ENCODE measurements at regions not wholly inside any gene's neighbourhood (a gene's known extent, or its start where the extent isn't known, plus 50 kb on each side); places are given as distances from the start of the nearest gene placed in this dataset.

DNA sequence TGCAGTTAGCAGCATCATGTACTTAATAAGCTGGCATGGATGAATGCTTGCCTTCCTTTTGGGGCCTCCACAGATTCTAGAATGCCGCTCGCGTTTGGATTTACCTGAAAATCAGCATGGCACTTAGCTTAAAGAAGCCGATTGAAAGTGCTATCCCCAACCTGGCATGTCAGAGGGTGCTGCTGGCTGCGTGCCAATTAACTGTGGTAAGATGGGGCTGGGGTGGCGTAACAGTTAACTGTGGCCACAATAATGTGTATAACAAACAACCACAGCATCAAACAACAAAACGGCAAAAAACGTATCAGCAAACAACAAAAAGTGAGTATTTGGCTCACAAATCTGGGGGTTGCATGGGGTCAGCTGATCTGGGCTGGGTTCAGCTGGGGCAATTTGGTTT, 70.5 kb downstream of the CBLL2 start:
- BruUV-seq (replicated peaks) = no TSS peak
- H3K9ac ChIP-seq (ENCODE audit: insufficient read depth in 1 of 2, low read depth in 2 of 2, low read length in 2 of 2) = no peak overlapping the region
- in situ Hi-C loops (cut with MboI) = no loop called here
- intact Hi-C loops (cut with micrococcal nuclease) = no loop called here
- no peak overlapping the region for H3K4me2 ChIP-seq (ENCODE audit: insufficient read depth, low read length)
- WGBS (ENCODE audit: insufficient coverage, low coverage, missing lambda C conversion rate) = 0% methylated on average over 8 of the region's 8 CpGs
- no peak for ATAC-seq
- no peak overlapping the region for H3K4me3 ChIP-seq
- no peak overlapping the region for H2AFZ ChIP-seq (ENCODE audit: low read depth, low read length)
- no peaks in the 10 kb centered on the region for H3K4me1 ChIP-seq (replicated peaks in 1 of 2; ENCODE audit: control insufficient read depth in 2 of 2, insufficient read depth in 2 of 2, low read length in 2 of 2)
- H3K27ac ChIP-seq (ENCODE audit: extremely low read depth, low read depth, low read length) = no peak overlapping the region
- ChIA-PET CTCF (ENCODE audit: low intra/inter-chr PET ratio) (no interaction called here), POLR2A (no interaction called here)
- H3K9me3 ChIP-seq (replicated peaks; ENCODE audit: control insufficient read depth, insufficient read depth, low read depth, low read length) = no peaks in the 10 kb centered on the region
- no peaks in the 10 kb centered on the region for H3K9me1 ChIP-seq (ENCODE audit: control insufficient read depth, insufficient read depth, low read length)
- H4K20me1 ChIP-seq (replicated peaks; ENCODE audit: control insufficient read depth, insufficient read depth, low read length) = no peaks in the 10 kb centered on the region
- no peak for DNase-seq (ENCODE audit: extremely low read depth in 1 of 4, low spot score in 3 of 4)
- FAIRE-seq = no peak
- no peaks in the 10 kb centered on the region for H3K36me3 ChIP-seq (ENCODE audit: control insufficient read depth, insufficient read depth, low read length)
- H3K79me2 ChIP-seq (ENCODE audit: control insufficient read depth, insufficient read depth, low read length) = no peaks in the 10 kb centered on the region
- TF ChIP-seq SMARCB1 (IDR thresholded peaks at IDR 0.05; ENCODE audit: insufficient read length, low read depth) (no peak), ZNF174 (CRISPR knock-in tag; IDR thresholded peaks at IDR 0.05) (no peak), KLF13 (tag; IDR thresholded peaks at IDR 0.05; ENCODE audit: borderline replicate concordance, low read depth) (no peak), TAF9B (IDR thresholded peaks at IDR 0.05; ENCODE audit: partially characterized antibody) (no peak), NR1H2 (CRISPR knock-in tag; IDR thresholded peaks at IDR 0.05) (no peak), NFIC (IDR thresholded peaks at IDR 0.05) (peak; percentile 73), NFIX (CRISPR knock-in tag; IDR thresholded peaks at IDR 0.05; ENCODE audit: low read depth) (peak; percentile 10; the same call in 1 of the 2 replicates), ZNF696 (CRISPR knock-in tag; conservative IDR thresholded peaks at IDR 0.05) (no peak), ZNF23 (CRISPR knock-in tag; IDR thresholded peaks at IDR 0.05) (no peak)
- TF ChIP-seq, protein P1, sequence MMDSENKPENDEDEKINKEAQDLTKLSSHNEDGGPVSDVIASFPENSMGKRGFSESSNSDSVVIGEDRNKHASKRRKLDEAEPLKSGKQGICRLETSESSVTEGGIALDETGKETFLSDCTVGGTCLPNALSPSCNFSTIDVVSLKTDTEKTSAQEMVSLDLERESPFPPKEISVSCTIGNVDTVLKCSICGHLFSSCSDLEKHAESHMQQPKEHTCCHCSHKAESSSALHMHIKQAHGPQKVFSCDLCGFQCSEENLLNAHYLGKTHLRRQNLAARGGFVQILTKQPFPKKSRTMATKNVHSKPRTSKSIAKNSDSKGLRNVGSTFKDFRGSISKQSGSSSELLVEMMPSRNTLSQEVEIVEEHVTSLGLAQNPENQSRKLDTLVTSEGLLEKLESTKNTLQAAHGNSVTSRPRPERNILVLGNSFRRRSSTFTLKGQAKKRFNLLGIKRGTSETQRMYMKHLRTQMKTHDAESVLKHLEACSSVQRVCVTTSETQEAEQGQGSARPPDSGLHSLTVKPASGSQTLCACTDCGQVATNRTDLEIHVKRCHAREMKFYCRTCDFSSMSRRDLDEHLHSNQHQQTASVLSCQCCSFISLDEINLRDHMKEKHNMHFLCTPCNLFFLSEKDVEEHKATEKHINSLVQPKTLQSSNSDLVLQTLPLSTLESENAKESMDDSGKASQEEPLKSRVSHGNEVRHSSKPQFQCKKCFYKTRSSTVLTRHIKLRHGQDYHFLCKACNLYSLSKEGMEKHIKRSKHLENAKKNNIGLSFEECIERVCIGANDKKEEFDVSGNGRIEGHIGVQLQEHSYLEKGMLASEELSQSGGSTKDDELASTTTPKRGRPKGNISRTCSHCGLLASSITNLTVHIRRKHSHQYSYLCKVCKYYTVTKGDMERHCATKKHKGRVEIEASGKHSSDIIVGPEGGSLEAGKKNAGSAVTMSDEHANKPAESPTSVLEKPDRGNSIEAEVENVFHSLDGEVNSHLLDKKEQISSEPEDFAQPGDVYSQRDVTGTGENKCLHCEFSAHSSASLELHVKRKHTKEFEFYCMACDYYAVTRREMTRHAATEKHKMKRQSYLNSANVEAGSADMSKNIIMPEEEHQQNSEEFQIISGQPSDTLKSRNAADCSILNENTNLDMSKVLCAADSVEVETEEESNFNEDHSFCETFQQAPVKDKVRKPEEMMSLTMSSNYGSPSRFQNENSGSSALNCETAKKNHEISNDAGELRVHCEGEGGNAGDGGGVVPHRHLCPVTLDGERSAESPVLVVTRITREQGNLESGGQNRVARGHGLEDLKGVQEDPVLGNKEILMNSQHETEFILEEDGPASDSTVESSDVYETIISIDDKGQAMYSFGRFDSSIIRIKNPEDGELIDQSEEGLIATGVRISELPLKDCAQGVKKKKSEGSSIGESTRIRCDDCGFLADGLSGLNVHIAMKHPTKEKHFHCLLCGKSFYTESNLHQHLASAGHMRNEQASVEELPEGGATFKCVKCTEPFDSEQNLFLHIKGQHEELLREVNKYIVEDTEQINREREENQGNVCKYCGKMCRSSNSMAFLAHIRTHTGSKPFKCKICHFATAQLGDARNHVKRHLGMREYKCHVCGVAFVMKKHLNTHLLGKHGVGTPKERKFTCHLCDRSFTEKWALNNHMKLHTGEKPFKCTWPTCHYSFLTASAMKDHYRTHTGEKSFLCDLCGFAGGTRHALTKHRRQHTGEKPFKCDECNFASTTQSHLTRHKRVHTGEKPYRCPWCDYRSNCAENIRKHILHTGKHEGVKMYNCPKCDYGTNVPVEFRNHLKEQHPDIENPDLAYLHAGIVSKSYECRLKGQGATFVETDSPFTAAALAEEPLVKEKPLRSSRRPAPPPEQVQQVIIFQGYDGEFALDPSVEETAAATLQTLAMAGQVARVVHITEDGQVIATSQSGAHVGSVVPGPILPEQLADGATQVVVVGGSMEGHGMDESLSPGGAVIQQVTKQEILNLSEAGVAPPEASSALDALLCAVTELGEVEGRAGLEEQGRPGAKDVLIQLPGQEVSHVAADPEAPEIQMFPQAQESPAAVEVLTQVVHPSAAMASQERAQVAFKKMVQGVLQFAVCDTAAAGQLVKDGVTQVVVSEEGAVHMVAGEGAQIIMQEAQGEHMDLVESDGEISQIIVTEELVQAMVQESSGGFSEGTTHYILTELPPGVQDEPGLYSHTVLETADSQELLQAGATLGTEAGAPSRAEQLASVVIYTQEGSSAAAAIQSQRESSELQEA (IDR thresholded peaks at IDR 0.05; ENCODE audit: low read depth) = no peak
- TF ChIP-seq, protein P2, sequence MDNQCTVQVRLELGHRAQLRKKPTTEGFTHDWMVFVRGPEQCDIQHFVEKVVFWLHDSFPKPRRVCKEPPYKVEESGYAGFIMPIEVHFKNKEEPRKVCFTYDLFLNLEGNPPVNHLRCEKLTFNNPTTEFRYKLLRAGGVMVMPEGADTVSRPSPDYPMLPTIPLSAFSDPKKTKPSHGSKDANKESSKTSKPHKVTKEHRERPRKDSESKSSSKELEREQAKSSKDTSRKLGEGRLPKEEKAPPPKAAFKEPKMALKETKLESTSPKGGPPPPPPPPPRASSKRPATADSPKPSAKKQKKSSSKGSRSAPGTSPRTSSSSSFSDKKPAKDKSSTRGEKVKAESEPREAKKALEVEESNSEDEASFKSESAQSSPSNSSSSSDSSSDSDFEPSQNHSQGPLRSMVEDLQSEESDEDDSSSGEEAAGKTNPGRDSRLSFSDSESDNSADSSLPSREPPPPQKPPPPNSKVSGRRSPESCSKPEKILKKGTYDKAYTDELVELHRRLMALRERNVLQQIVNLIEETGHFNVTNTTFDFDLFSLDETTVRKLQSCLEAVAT (IDR thresholded peaks at IDR 0.05) = no peak
- H3K27me3 ChIP-seq (ENCODE audit: control insufficient read depth in 2 of 2, insufficient read depth in 2 of 2, low read length in 2 of 2) = no peaks in the 10 kb centered on the region
